ENCODE measurements at regions not wholly inside any gene's neighbourhood (a gene's known extent, or its start where the extent isn't known, plus 50 kb on each side); places are given as distances from the start of the nearest gene placed in this dataset.

DNA sequence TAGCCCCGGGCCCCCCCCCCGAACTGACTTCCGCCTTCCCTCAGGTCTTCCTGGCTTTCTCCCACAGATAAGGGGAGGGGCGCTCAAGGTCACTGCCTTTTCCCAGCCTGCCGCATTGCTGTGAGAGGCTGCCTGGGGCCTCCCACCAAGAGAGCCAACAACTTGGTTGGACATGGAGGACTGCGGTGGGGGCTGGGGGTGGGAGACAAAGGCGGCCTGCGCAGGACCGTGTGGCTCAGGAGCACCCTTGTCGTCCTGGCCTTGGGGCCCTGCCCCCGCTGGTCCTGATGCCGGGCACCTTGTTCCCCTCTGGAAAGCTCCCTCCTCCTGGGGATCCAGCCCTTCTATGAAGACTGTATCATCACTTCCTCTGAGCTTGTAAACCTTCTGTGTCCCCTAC lies 105.6 kb upstream of the FOXF1 start:
- ChIA-PET POLR2A (no interaction called here), CTCF (no interaction called here)
- no TSS peak for BruUV-seq (replicated peaks)
- Histone ChIP-seq H3K36me3 (ENCODE audit: control insufficient read depth, insufficient read depth, low read length) (no peaks in the 10 kb centered on the region), H3K9me3 (ENCODE audit: control insufficient read depth, insufficient read depth, low read depth, low read length) (no peaks in the 10 kb centered on the region), H3K27ac (ENCODE audit: low read length) (no peak overlapping the region), H3K4me1 (ENCODE audit: control insufficient read depth, insufficient read depth, low read length) (no peaks in the 10 kb centered on the region), H3K4me3 (ENCODE audit: low read depth in 2 of 2, low read length in 2 of 2) (no peak overlapping the region), H3K27me3 (ENCODE audit: control insufficient read depth, insufficient read depth, low read length) (no peaks in the 10 kb centered on the region; the same call in 1 of the 2 replicates)
- in situ Hi-C loops (cut with HindIII; ENCODE audit: low pct_unique_long_range_greater_than_20kb, low sequenced_read_pairs) (no loop called here), intact Hi-C loops (cut with micrococcal nuclease; ENCODE audit: unreplicated experiment) (no loop called here)
- DNase-seq (ENCODE audit: low read depth, low spot score) (no peak), ATAC-seq (no peak)
- TF ChIP-seq, protein P1, sequence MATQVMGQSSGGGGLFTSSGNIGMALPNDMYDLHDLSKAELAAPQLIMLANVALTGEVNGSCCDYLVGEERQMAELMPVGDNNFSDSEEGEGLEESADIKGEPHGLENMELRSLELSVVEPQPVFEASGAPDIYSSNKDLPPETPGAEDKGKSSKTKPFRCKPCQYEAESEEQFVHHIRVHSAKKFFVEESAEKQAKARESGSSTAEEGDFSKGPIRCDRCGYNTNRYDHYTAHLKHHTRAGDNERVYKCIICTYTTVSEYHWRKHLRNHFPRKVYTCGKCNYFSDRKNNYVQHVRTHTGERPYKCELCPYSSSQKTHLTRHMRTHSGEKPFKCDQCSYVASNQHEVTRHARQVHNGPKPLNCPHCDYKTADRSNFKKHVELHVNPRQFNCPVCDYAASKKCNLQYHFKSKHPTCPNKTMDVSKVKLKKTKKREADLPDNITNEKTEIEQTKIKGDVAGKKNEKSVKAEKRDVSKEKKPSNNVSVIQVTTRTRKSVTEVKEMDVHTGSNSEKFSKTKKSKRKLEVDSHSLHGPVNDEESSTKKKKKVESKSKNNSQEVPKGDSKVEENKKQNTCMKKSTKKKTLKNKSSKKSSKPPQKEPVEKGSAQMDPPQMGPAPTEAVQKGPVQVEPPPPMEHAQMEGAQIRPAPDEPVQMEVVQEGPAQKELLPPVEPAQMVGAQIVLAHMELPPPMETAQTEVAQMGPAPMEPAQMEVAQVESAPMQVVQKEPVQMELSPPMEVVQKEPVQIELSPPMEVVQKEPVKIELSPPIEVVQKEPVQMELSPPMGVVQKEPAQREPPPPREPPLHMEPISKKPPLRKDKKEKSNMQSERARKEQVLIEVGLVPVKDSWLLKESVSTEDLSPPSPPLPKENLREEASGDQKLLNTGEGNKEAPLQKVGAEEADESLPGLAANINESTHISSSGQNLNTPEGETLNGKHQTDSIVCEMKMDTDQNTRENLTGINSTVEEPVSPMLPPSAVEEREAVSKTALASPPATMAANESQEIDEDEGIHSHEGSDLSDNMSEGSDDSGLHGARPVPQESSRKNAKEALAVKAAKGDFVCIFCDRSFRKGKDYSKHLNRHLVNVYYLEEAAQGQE (IDR thresholded peaks at IDR 0.05; ENCODE audit: insufficient read depth in 1 of 2, low read depth in 2 of 2, low read length in 1 of 2): no peak
- TF ChIP-seq TCF7L2 (IDR thresholded peaks at IDR 0.05; ENCODE audit: low read depth, low read length) (no peak), POLR2AphosphoS5 (IDR thresholded peaks at IDR 0.05; ENCODE audit: low read depth, low read length) (no peak)

DNA sequence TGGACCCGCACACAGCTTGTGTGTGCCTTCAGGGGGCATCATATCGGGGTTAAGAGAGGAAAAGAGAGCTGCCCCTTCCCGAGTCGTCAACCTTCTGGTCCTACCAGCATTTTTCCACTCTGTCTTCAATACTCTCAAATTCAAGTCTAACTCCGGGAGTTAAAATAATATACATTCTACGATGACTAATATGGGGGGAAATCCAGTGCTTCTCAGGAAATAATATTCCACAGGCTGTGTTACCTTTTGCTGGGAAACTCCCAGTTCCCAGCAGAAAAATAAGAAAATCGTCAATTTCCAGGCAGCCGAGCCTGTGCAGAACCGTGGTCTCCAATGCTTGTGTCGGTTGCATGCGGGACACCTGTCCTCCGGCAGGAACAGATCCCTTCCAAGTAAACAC lies 105.0 kb upstream of the FOXF1 start:
- POLR2A ChIA-PET: no interaction called here
- no TSS peak for BruUV-seq (replicated peaks)
- TF ChIP-seq TCF7L2 (IDR thresholded peaks at IDR 0.05; ENCODE audit: low read depth, low read length): no peak
- no peak for TF ChIP-seq SIN3A (IDR thresholded peaks at IDR 0.05; ENCODE audit: borderline replicate concordance, insufficient read depth, low read depth, low read length)
- TF ChIP-seq POLR2AphosphoS5 (IDR thresholded peaks at IDR 0.05; ENCODE audit: low read depth, low read length): no peak
- TF ChIP-seq, protein P1 (IDR thresholded peaks at IDR 0.05; ENCODE audit: insufficient read depth in 1 of 2, low read depth in 2 of 2, low read length in 1 of 2): no peak
- TF ChIP-seq, protein P2, sequence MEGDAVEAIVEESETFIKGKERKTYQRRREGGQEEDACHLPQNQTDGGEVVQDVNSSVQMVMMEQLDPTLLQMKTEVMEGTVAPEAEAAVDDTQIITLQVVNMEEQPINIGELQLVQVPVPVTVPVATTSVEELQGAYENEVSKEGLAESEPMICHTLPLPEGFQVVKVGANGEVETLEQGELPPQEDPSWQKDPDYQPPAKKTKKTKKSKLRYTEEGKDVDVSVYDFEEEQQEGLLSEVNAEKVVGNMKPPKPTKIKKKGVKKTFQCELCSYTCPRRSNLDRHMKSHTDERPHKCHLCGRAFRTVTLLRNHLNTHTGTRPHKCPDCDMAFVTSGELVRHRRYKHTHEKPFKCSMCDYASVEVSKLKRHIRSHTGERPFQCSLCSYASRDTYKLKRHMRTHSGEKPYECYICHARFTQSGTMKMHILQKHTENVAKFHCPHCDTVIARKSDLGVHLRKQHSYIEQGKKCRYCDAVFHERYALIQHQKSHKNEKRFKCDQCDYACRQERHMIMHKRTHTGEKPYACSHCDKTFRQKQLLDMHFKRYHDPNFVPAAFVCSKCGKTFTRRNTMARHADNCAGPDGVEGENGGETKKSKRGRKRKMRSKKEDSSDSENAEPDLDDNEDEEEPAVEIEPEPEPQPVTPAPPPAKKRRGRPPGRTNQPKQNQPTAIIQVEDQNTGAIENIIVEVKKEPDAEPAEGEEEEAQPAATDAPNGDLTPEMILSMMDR (IDR thresholded peaks at IDR 0.05): no peak
- Histone ChIP-seq H3K36me3 (ENCODE audit: control insufficient read depth, insufficient read depth, low read length) (no peaks in the 10 kb centered on the region), H3K4me3 (ENCODE audit: low read depth in 2 of 2, low read length in 2 of 2) (no peak overlapping the region), H3K4me1 (ENCODE audit: control insufficient read depth, insufficient read depth, low read length) (no peaks in the 10 kb centered on the region), H3K27ac (ENCODE audit: low read length) (no peak overlapping the region), H3K27me3 (ENCODE audit: control insufficient read depth, insufficient read depth, low read length) (no peaks in the 10 kb centered on the region; the same call in 1 of the 2 replicates), H3K9me3 (ENCODE audit: control insufficient read depth, insufficient read depth, low read depth, low read length) (no peaks in the 10 kb centered on the region)
- intact Hi-C loops (cut with micrococcal nuclease; ENCODE audit: unreplicated experiment): no loop called here
- in situ Hi-C loops (cut with HindIII; ENCODE audit: low pct_unique_long_range_greater_than_20kb, low sequenced_read_pairs): no loop called here
- DNase-seq (ENCODE audit: low read depth, low spot score) (no peak), ATAC-seq (no peak)
- CTCF ChIA-PET: no interaction called here

Measured in Panc1 (cell line).